H4 (cell line): ENCODE measurements at regions not wholly inside any gene's neighbourhood (a gene's known extent, or its start where the extent isn't known, plus 50 kb on each side); places are given as distances from the start of the nearest gene placed in this dataset.

Source experiments
- DNase-seq: peaks from one replicate; pipeline ENCODE4 v3.0.0-alpha.2; 2015; ENCODE audit warnings: low spot score

DNA sequence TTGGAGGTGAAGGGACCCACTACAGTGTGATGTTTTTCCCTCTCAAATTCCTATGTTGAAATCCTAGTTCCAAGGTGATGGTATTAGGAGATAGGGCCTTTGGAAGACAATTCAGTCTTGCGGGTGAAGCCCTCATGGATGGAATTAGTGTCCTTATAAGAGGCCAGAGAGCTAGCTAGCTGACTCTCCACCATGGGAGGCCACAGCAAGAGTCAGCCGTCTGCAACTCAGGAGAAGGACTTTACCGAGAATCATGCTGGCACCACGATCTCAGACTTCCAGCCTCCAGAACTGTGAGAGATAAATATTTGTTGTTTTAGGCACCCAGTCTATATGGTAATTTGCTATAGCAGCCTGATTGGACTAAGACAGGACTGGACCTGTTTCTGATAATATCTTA, 461.4 kb downstream of the TSN start:
- DNase-seq, result no peak

DNA sequence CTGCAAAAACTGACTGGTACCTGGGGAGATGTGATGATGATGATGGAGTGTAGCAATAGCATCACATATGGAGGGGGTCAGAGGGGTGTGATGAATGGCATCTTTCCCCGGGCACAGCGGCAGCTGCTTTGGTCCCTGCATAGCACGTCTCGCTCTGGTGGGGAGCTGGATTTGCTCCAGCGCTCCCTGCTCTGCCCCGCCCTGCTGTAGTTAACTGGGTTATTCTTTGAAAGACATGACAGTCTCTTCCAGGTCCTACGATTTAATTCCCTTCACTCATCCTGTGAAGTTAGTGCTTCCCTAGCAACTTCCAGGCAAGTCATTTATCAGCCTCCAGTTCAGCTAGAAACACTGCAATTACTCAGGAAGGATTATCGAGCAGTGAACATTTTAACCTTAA, 463.1 kb downstream of the TSN start:
- DNase-seq, result no peak

DNA sequence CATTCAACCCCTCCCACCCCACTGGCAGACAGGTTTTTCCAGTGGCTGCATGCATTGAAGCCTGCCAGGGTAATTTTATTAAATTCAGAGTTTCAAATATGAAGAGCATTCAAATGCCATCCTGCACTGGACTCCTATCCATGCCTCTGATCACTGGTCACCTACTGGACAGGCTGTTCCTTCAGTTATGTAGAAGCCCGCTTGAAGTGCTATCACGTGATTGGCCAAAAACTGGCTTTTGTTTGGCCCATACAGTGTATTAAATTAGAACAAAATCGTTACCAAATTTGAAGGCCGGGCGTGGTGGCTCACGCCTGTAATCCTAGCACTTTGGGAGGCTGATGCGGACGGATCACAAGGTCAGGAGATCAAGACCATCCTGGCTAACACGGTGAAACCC, 464.1 kb downstream of the TSN start:
- DNase-seq, result no peak

DNA sequence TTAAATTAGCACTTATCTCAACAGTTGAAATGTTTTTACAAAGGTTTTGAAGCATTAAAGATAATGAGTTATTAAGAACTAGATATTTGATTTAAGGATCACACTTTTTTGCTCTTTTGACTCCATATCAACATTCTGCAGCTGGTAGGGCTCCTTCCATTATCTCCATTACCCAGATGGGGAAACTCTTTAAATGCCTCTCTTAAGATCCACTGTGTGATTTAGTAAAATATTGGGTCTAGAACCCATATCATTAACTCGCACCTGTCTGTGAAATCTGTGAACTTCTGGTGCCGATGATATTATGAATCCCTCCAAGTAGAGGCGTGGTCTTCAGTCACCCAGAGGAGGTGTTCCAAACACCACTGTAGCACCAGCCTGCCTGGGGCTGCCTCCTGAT, 466.2 kb downstream of the TSN start:
- no peak for DNase-seq

DNA sequence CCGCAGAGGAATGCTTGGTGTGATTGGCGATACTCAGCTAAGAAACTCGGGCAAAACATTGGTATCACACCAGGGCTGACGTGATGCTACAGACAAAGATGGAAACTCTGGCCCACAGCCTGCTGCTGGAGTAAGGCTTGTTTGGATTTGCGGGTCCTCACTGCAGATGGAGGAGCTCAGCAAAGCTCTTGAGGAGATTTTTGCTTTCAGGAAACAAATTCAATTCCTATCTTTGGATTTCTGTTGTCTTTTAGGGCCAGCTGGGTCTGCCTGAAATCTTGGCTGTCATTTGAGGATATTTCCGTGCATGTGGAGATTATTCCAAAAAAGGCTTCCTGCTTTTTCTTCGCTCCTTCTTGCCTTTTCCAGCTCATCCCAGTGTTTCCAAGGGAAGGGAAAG, 475.8 kb downstream of the TSN start:
- no peak for DNase-seq

DNA sequence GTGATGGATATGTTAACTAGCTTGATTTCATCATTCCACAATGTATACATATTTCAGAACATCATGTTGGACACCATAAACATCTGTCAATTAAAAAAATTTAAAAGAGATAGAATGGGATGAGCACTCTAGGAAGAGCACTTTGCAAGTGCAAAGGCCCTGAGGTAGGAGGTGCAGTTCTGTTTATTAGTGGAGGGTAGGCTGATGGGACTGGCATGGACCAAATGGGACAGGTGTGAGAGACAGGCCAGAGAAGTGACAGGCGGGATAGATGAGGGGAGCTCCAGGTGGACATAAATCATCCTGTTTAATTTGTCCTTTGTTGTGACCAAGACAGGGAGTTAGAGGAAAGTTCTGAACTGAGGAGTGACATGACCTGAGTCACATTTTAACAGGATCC, 477.9 kb downstream of the TSN start:
- DNase-seq, result no peak

DNA sequence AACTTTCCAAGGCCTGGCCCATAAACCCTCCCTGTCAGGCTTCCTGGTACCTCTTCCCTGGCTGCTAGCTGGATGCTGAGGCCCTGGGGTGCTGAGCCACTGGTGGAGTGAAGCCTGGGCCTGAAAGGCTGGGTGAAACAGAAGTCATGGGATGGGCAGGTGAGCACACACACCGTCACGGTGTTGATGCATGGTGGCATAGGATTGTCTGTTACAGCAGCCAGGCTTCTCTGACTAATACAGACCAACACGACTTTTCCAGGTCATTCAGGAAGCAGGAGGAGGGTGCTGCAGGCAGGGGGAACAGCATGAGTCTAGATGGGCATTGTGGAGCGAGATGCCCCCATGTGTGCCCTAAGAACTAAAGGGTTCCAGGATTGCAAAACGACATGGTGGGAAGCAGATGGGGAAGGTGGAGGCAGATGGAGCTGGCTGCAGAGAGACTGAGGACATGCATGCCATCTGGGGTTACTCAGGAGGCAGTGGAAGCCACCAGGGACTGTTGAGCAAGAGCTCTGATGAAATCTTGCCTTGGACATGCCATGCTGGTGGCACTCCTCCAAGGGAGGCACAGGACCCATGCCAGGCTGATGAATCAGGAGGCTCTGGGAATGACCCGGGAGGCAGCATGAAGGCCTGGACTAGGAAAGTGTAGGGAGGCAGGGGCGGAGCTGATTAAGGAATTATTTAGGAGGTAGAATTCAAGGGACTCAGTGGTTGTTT, 480.9 kb downstream of the TSN start:
- DNase-seq, result peak; percentile 81

DNA sequence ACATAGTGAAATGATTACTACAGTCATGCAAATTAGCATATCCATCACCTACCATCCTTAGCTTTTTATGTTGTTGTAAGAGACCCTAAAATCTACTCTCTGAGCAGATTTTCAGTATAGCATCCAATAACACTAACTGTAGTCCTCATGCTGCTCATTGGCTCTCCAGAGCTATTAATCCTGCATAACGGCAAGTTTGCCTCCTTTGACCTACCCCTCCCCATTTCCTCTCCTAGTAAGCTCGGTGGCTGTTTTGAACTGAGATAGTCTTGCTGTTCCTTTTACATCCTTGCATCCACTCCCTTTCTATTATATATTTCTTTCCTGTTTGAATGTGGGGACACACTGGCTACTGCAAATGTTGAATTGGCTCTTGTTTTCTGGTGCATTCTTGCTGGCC, 481.5 kb downstream of the TSN start:
- no peak for DNase-seq

DNA sequence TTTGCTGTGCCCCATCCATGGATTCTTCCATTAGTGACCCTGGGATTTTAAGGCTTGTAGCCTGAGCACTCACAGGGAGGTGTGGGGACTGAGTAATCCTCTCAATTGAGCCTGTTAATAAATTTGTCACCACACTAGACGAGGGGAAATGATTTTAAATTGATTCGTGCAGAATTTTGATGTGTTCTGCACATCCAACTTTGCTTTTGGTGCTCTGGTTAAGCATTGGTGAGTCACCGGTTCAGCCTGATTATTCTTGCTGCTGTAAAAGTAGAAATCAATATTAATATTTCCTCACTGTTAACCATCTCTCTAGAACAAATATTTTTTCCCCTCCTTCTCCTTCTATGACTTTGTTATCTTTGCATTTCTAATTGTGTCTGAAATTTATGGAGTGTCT, 482.0 kb downstream of the TSN start:
- DNase-seq, result no peak

DNA sequence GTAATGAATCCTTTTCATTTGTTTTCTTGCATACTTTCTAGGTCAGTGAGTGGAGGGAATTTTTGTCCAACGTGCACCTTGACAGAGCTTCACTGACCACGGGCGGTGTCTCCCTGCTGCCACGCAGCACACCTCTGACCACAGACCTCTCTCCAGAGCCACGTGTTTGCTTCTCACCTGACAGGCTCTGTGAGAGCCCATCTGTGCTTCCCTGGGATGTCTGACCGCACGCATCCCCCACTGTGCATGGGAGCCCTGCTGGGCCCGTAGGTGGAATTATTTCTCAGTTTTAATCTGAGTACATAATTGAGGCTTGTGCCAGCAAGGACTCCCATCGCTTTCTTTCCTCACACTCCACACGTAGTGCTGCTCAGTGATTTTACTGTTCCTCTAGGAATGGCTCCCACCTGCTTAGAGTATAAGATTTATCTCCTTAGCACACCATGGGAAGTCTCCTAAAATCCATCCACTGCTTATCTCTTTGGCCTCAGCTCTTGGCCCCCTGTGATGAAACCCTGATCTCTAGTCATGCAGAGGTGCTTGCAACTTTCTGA, 482.6 kb downstream of the TSN start:
- DNase-seq, result no peak

DNA sequence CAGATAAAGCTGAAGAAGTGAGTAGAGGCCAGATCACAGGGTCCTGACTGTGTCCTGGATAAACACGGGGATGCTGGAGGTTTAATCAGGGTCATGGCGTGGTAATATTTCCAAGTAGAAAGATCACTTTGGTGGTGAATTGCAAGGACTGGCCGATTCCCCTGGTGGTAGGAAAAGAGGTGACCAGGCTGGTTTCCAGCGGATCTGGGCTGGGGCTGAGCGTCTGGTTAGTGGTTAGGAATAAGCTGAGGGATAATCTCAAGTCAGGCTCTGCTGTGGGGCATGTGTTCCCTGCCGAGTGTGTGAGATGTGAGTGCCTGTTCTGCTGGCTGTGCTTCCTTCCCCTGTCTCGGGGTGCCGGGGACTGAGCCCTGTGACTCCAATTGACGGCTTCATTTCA, 484.0 kb downstream of the TSN start:
- DNase-seq, result no peak

DNA sequence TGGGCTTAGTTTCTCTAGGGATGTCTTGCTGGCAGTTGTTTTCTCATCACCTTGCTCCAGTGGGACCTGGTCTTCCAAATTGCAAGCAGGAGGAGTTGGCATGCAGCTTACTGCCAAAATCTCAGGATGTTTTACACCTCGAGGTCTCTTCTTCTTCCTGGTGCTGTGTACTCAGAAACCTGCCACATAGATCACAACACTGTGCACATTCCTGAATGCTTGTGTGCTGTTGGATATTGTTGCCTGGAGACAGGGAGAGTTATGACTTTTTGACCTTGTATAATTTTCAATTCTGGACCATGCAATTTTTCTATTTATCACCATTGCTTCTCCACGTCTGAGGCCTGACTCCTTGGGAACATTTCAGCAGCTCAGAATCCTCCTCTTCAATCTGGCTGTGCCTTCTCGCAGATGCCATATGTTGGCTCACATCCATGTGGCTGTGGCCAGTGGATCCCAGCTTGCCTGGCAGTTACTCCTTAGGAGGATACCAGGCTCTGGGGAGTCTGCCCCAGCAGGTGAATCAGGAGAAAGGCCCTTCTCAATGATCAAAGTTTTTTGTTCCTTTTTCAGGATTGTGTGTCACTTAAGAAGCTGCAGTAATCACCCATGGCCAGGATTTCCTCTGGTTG, 489.3 kb downstream of the TSN start:
- DNase-seq, result no peak

DNA sequence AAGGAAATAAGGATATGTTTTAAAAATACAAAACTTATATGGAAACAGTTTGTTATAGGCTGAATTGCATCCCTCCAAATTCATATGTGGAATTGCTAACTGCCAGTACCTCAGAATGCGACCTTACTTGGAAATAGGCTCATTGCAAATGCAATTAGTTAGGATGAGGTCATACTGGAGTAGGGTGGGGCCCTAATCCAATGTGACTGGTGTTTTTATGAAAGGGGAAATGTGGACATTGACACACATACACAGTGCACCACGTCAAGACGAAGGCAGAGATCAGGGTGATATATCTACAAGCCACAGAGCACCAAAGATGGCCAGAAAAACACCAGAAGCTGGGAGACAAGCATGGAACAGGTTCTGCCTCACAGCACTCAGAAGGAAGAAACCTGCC, 494.2 kb downstream of the TSN start:
- DNase-seq, result no peak

DNA sequence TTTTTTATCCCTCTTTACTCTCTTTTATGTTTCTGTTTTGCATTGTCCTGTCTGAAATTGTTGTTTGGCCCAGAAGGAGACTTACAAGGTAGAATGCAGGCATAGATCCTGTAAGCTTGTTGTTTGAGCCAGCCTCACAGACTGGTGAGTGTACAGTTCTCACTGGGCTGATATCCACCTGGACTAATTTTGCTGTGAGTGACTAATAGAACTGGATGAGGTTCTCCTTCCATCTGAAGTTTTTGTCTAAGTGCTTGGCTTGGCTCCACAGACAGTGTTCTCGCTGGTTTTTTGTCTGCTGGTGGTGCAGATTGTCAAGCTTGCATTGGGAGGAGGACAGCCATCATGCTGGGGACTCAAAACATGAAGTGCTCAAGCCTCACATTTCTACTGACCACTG, 495.7 kb downstream of the TSN start:
- DNase-seq, result no peak

DNA sequence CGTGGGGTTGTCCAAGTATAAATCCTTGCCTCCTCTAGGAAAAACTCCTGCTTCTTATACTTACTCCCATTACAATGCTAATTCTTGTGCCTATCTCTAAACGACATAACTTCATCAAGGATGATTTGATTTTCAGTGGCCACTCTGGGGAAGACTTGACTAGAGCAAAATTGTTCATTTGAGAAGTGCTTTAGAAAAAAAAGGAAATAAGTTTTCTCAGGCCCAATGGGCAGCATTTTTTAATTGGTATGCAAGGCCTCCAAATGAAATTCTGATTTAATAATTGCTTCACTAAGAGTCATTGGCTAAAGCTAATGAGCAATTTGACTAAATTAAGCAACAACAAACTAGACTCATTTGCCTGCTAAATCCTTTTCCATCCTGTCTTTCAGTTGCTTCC, 496.1 kb downstream of the TSN start:
- no peak for DNase-seq

DNA sequence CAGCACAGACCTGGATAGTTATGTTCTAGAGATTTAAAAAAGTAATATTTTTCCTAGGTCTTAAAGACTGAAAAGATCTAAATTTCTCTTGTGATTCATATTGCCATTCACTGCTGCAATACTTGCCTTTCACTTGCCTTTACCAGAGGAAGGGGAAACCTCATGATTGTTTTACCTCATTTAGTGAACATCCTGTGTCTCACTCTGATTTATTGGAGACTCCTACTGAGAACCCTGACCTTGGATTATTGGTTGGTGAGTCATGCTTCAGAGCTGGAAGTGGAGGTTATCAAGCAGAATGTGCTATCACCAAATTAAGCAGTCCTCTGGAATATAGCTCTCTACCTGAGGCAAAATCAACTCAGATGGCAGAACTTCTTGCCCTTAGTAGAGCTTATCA, 500.5 kb downstream of the TSN start:
- no peak for DNase-seq

DNA sequence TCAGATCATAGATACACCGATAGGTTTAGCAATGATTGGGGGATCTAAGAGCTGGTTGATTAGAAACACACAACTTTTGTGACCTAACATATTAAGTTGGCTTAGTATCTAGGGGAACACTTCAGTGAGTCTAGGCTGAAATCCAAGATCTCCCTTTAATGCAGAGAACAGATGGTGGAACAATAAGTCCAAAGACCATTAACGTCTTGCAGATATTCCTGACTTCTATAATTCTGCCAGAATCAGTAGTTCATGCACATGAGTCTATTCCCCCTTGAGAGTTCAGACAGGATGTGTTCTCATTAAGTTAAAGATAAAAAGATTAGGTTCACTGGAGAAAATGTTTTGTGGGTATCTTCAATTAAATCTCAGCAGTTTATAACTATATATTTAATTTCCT, 506.5 kb downstream of the TSN start:
- no peak for DNase-seq

DNA sequence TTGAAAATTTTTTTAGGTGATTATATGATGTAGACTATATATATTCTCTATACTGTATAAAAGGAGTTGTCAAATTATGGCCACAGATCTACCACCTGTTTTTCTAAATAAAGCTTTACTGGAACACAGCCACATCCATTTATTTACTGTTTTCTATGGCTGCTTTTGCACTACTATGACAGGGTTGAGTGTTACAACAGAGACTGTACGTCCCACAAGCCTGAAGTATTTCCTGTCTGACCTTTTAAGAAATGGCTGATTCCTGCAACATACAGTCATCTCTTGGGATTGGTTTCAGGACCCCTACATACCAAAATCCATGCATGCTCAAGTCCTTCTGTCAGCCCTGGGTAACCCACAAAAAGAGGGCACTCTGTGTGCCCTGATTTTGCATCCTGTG, 508.3 kb downstream of the TSN start:
- no peak for DNase-seq

DNA sequence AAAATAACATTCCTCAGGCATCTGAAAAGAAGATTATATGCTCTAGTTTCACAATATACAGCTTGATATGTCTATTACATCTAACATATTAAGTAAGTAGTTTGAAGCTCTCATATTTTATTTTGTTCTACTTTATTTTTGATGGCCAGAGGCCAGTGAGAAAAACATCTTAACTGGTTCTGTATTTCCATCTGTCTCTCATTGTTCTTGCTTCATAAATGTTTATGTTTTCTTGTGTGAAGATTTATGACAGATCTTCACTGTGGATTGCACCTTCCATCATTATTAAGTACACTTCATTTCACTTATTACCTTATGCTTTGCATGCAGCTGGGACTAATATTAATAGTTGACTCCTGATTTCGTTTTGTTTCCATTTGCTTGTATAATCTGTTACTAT, 511.2 kb downstream of the TSN start:
- no peak for DNase-seq

DNA sequence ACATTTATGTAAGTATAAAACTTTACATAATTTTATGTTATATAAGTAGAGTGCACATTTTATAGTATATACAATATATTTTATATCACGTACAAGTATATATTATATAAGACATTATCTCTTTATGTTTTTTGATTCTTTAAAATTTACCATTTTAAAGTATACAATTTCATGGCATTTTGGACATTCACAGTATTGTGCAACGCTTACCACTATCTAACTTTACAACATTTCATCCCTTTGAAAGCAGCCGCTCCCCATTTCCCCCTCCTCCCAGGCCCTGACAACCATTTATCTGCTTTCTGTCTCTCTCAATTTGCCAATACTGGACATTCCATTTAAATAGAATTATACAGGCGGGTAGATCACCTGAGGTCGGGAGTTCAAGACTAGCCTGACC, 512.5 kb downstream of the TSN start:
- DNase-seq, result no peak

DNA sequence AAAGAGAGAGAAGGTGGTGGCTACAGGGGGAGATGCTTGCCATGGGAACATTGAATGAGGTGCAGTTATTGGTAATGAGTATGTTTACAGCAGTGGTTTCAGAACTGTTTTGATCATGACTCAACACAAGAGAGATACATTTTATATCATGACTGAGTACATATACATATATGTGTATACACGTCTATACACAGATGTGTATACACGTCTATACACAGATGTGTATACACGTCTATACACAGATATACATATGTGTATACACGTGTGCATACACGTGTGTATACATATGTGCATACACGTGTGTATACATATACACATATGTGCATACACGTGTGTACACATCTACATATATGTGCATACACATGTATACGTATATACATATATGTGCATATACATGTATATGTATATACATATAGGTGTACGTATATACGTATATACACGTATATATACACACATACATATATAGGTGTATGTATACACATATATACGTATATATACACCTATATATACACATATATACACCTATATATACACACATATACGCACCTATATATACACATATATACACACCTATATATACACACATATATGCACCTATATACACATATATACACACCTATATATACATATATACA, 518.5 kb downstream of the TSN start:
- DNase-seq, result no peak

DNA sequence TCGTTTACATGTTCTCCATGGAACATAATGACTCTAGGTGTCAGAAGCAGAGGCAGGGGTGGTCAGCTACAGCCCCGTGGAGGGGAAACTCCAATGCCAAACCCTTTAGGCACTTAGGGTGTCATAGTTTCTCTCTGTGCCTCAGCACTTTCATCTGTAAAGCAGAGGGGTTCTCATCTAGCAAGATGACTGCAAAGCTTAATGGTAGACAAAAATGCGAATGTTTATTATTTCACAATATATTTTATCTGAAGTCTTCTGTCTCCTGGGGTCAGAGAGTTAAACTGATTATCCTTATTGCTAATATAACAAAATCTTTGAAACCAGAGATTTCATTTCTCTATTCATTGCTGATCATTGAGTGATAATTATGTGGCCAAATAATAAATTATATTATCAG, 522.5 kb downstream of the TSN start:
- DNase-seq, result no peak

DNA sequence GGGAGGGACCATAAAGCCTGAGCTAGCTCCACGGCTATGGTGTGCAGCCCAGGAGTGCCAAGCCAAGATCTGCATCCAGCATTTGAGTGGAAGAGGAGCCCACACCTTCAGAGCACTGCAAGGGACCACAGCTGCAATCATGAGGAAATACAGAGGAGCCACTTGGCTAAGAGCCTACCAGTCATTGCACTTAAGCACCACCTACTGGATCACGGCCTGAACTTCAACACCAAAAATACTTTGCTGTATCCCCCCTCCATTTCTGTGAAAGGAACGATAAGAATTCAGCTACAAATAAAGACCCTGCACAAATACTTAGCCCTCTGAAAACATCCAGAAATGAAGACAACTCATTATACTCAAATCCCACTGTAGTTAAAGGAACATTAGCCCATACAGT, 545.3 kb downstream of the TSN start:
- no peak for DNase-seq
